ENCODE measurements at regions not wholly inside any gene's neighbourhood (a gene's known extent, or its start where the extent isn't known, plus 50 kb on each side); places are given as distances from the start of the nearest gene placed in this dataset.
"Not testable (repeated sequence)": the region's sequence is repeated elsewhere in the genome, so short reads cannot be mapped to it uniquely, and the experiment has no call there.

DNA sequence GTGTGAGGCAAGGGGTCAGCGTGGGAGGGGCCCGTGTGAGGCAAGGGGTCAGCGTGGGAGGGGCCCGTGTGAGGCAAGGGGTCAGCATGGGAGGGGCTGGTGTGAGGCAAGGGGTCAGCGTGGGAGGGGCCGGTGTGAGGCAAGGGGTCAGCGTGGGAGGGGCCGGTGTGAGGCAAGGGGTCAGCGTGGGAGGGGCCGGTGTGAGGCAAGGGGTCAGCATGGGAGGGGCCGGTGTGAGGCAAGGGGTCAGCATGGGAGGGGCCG lies 119.2 kb downstream of the SEPTIN14 start:
- DNase-seq = not testable (repeated sequence)

DNA sequence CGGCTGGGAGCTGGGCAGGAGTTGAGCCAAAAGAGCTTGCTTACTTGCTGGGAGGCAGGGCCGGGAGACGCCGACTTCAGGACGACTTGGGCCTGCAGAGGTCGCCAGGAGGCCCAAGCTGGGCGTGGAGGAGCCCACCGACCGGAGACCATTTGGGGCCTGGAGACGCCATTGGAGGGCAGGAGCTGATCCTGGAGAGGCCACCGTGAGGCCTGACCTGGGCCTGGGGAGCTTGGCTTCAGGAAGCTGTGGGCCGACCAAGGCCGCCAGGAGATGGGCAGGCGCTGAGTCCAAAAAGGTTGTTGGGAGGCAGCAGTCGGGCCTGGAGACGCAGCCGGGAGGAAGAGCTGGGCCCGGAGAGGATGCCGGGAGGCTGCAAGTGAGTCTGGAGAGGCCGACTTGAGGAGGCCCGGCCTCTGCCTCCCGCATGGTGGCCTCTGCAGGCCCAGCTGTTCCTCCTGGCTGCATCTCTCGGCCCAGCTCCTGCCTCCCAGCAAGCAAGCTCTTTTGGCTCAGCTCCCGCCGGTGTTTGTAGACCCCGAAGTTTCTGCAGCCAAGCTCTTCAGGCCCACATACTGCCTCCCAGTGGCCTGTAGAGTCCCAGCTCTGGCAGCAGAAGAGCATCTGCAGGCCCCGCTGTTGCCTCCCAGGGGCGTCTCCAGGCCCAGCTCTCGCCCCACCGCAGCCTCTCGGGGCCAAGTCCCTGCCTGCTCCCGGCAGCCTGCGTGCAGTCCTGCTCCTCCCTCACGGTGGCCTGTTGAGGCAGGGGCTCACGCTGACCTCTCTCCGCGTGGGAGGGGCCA lies 119.7 kb downstream of the SEPTIN14 start:
- not testable (repeated sequence) for DNase-seq

- DNase-seq = not testable (repeated sequence)
Observed at GRCh38 chr7:55741721-55742631, 120.6 kb downstream of the SEPTIN14 start.

DNA sequence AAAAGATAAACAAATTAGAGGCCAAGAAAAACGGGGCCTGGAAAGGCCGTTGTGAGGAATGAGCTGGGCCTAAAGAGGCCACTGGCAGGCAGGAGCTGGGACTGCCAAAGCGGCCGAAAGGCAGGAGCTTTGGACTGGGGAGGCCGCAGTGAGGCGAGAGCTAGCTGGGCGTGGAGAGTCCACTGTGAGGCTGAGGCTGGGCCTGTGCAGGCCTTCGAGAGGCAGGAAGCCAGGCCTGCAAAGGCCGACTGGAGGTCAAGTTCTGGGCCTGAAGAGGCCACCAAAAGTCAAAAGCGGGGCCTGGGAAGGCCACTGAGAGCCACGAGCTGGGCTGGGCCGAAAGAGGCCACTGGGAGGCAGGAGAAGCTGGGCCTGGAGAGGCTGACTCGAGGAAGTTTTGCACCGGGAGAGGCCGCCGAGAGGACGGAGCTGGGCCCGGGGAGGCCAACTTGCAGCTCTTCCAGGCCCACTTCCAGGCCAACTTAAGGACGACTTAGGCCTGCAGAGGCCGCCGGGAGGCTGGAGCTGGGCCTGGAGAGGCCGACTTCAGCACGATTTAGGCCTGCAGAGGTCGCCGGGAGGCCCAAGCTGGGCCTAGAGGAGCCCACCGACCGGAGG lies 121.8 kb downstream of the SEPTIN14 start:
- DNase-seq = not testable (repeated sequence)

- not testable (repeated sequence) for DNase-seq
Observed at GRCh38 chr7:55740053-55740452, 122.5 kb downstream of the SEPTIN14 start.

DNA sequence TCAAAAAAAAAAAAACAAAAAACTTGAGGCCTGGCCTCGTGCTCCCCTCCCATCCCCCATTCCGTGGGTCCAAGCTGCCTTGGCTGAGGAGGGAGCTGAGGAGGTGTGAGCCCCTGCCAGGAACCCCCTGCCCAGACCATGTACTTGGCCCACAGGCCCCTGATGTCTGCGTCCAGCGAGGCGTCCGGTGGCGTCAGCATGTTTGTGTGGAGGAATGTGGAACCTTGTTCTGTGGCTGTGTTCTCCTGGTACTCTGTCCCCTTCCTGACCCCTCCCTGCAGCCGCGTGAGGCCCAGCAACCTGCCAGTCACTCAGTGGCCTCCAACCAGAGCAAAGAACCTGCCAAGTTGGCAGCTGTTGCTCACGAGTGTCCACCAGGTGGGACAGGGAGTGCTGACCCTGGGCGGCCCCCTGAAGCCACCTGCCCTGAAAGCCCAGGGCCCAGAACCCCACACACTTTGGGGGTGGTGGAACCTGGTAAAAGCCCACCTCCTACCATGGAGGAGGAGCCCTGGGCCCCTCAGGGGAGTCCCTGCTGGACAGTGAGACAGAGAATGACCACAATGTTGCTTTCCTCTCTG lies 125.8 kb downstream of the SEPTIN14 start:
- DNase-seq = not testable (repeated sequence)

- DNase-seq = peak; percentile 11
Observed at GRCh38 chr7:55733241-55734140, 129.1 kb downstream of the SEPTIN14 start.

DNA sequence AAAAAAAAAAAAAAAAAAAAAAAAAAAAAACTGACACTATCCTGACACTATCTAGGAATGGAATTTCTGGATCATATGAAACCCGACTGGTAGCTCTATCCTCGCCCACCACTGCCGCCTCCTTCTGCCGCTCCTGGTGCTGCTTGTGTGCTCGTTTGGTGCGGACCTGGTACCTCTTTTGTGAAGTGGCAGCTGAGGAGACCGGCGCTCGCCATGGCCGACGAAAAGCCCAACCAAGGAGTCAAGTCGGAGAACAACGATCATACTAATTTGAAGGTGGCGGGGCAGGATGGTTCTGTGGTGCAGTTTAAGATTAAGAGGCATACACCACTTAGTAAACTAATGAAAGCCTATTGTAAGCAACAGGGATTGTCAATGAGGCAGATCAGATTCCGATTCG lies 130.6 kb downstream of the SEPTIN14 start:
- no peak for DNase-seq

DNA sequence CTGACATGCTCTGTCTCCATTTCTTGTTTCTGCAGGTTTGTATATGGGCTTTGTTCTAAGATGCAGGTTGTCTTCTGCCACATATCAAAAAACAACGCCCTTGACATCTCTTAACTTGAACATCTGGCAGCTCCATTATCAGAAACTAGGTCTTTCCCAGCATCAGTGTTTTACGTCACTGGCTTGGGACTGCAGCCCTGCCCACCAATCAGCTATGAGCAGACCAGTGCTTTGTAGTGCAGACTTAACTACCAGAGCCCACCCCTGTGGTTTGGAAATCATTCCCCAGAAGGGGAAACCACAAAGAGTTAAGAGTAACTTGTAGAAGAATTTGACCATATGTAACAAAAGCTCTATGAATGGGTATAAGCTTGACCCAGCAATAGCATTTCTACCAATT lies 132.4 kb downstream of the SEPTIN14 start:
- peak; percentile 19 for DNase-seq

DNA sequence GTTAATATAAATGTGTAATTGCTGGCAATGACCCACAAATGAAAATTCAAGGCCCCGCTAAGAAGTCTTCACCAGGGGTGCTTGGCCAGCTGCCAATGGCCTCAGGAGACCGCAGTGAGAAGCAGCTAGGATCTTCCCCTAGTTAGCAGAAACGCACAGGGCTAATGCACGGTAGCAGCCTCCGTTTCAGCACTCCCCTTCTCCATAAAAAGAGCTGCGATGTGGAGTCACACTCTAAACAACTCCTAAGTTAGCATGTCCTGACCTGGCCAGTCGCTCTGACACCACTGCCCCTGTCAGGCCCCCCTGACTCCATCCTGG lies 139.0 kb downstream of the SEPTIN14 start:
- DNase-seq = no peak

DNA sequence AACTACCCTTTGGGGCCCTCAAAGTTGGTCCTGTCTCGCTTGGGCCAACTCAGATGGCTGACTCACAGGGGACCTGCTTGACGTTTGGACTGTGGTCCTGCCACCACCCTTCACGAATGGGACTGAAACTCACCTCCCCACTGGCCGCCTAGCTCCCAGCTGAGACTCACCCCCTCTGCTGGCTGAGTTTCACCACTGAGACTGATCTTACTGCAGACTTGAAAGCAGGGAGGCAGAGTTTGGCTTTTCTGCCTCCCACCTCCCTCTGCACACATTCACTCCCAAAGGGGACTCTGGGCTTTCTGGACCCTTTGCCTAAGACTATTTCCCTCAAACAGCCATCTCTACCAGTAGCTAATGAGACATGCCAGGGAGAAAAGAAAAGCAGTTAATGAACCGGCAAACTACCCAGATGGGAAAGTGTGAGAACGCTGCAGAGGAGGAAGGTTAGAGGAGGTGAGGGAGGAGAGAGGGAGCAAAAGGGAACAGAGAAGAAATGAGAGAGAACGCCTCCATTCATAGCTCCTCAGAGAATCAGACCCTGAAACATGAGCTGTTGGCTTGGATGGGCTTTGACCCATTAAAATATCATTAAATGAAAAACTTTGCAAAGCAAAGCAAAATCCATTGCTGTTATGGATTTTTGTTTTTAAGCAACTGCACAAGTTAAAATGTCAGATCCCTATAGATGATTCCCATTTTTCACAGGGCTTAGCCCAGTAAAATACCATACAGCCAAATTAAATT lies 139.5 kb downstream of the SEPTIN14 start:
- DNase-seq = not testable (repeated sequence)

DNA sequence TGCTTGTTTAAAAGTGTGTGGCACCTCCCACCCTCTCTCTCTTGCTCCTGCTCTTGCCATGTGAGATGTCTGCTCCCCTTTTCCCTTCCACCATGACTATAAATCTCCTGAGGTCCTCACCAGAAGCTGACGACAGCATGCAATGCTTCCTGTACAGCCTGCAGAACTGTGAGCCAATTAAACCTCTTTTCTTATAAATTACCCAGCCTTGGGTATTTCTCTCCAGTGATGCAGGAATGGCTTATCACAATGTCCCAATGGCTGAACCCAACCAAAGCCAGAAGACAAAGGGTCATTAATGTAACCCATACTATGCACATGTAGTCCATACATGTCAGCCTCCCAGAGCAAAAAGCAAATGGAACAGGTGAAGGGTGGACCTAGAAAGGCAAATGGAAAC lies 141.5 kb downstream of the SEPTIN14 start:
- DNase-seq = not testable (repeated sequence)

DNA sequence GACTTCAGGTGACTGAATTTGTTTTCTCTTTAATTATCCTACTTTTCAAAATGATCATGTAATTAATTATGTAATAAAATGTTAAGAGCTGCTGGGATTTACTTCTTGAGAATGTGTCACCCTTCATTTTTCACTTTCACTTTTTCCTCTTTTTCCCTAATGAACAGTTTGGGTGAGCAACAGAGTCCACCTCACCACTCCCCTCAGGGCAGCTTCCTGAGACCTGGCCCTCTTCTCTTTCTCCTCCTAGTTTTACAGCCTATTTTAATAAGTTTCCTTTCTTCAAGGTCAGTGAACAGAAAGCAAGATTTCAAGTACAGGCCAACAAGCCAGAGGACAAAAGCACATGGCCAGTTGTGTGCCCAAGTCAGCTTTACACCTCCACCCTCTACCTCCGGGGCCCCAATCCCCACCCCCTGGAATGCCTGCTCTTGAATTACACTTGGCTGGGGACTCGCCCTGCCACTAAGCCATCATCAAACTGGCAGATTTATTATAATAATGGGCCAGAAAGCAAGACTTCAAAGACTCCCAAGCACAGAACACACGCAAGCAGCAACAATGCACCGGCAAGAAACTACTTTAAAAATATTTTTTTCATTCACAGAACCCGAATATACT lies 143.1 kb upstream of the VOPP1 start:
- DNase-seq = not testable (repeated sequence)

DNA sequence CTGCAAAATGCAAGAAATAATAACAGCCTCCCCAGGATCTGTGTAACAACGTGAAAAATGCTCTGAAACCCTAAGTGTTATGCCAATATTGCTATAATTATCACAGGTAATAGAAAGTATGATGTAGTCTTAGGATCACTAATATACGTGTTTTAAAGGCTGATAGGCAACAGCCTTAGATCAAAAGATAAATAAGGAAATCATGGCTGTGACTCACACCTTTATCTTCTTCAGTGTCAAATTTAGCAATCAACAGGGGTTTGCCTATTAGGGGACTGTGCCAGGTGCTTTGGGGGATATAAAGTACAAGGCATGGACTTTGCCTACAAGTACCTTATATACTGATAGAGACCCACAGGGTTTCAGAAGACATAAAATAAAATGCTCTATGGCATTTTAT lies 142.1 kb upstream of the VOPP1 start:
- DNase-seq = not testable (repeated sequence)

DNA sequence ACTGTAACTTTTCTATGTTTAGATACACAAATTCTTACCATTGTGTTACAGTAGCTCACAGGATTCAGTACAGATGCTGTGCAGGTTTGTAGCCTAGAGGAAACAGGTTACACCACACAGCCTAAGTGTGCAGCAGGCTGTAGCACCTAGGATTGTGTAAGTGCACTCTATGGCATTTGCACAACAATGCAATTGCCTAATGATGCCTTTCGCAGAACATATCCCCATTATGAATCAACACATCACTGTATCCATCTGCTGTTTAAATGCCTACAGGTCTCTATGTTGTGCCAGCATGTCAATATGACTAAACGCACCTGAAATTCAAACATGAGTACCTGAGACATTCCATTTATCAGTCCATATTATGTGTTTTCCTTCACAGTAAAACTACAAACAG lies 138.0 kb upstream of the VOPP1 start:
- DNase-seq = not testable (repeated sequence)

- DNase-seq = not testable (repeated sequence)
Observed at GRCh38 chr7:55708028-55708427, 135.7 kb upstream of the VOPP1 start.

GRCh38 chr7:55707410-55707809 lies 135.1 kb upstream of the VOPP1 start:
- not testable (repeated sequence) for DNase-seq

- DNase-seq = not testable (repeated sequence)
Observed at GRCh38 chr7:55706451-55707195, 134.3 kb upstream of the VOPP1 start.

- DNase-seq = not testable (repeated sequence)
Observed at GRCh38 chr7:55705728-55706450, 133.6 kb upstream of the VOPP1 start.

DNA sequence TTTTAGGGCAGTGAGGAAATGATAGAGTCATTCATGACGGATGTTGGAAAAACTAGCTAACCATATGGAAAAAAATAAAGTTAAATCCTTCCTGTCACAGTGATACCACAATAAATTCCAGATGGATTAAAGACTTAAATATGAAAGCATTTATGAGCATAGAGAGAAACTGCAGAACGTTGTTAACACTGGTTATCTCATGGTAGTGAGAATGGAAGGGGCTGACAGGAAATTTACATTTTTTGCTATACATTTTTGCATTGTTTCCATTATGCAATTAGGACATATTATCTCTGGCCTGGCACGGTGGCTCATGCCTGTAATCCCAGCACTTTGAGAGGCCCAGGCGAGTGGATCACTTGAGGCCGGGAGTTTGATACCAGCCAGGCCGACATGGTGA lies 130.5 kb upstream of the VOPP1 start:
- not testable (repeated sequence) for DNase-seq
